GM21723 (cell line): ENCODE measurements at regions not wholly inside any gene's neighbourhood (a gene's known extent, or its start where the extent isn't known, plus 50 kb on each side); places are given as distances from the start of the nearest gene placed in this dataset.

Experiments used
- ATAC-seq: cut with Tn5 transposase; IDR thresholded peaks from one replicate; pipeline ENCODE4 v1.9.1; 2021; ENCODE audit warnings: mild to moderate bottlenecking, moderate library complexity; ENCODE audit not compliant: unreplicated experiment

- ATAC-seq = no peak
Measured at GRCh38 chr1:94599095-94599813, 57.7 kb upstream of the F3 start.

- ATAC-seq = no peak
Measured at GRCh38 chr1:94597701-94598100, 56.1 kb upstream of the F3 start.

- no peak for ATAC-seq
Measured at GRCh38 chr1:94596260-94596659, 54.7 kb upstream of the F3 start.

GRCh38 chr1:94595658-94596057, 54.1 kb upstream of the F3 start:
- no peak for ATAC-seq

GRCh38 chr1:94593611-94594010, 52.1 kb upstream of the F3 start:
- ATAC-seq = no peak

GRCh38 chr1:94592571-94592920, 51.0 kb upstream of the F3 start:
- no peak for ATAC-seq

- no peak for ATAC-seq
Measured at GRCh38 chr1:94591823-94592570, 50.4 kb upstream of the F3 start.
